NCI-H1436 treated with DMSO at 0.1 percent for 48 hours (cell line): ENCODE measurements at regions not wholly inside any gene's neighbourhood (a gene's known extent, or its start where the extent isn't known, plus 50 kb on each side); places are given as distances from the start of the nearest gene placed in this dataset.
"Not testable (repeated sequence)": the region's sequence is repeated elsewhere in the genome, so short reads cannot be mapped to it uniquely, and the experiment has no call there.

Experiments
- DNase-seq: peaks from one replicate; lab custom pipeline; 2025; lab: John Stamatoyannopoulos, UW

DNA sequence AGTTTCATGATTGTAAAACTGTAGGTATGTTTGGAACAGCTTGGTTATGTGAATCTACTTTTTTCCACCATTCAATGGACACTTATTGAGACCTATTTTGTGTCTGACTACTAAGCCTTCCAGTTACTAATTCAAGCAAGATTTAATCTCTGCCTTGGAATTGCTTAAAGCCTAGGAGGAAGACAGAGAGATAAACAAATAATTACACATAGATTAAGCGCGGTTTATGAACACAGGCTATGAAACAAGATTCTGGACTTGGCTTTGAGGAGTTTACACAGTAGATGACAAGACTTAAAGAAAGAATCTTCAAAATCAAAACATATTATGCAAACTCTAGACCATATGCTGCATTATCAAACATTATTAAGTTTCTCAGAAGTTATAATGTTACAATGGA is 340.4 kb downstream of the RASEF start:
- no peak for DNase-seq

DNA sequence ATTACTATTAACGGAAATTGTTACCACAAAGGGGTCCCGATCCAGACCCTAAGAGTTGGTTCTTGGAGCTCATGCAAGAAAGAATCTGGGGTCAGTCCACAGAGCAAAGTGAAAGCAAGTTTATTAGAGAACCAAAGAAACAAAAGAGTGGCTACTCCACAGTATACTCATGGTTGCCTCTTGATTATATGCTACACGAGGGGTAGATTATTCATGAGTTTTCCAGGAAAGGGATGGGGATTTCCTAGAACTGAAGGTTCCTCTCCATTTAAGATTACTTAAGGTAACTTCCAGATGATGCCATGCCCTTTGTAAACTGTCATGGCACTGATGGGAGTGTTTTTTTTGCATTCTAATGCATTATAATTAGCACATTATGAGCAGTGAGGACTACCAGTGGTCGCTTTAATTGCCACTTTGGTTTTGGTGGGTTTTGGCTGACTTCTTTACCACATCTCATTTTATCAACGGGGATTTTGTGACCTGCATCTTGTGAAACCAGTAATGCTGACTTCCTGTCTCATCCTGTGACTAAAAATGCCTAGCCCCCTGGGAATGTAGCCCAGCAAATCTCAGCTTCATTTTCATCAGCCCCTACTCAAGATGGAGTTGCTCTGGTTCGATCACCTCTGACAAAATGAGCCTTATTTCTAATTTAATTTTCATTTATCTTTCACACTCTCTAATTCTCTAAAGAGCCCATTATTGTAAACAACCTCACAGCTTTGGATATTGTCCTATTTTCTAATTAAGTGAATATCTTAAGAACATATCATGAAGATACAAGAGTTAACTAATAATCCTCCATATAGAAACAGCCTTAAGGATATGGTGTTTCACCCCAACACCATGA is 336.3 kb downstream of the RASEF start:
- DNase-seq: no peak

DNA sequence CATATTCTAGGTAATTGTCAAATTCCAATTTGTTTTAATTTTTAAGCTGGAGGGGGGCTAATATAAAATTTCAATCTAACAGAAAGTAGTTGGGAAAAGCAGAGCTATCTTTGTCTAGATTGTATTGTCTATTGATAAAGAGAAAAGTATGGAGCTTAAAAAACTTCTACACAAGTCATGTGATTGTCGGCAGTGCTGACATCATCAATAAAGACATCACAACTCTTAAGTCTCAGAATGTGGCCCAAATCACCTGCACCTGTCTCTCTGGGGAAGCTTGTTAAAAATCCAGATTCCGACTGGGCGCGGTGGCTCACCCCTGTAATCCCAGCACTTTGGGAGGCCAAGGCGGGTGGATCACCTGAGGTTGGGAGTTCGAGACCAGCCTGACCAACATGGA is 333.8 kb downstream of the RASEF start:
- DNase-seq: no peak

DNA sequence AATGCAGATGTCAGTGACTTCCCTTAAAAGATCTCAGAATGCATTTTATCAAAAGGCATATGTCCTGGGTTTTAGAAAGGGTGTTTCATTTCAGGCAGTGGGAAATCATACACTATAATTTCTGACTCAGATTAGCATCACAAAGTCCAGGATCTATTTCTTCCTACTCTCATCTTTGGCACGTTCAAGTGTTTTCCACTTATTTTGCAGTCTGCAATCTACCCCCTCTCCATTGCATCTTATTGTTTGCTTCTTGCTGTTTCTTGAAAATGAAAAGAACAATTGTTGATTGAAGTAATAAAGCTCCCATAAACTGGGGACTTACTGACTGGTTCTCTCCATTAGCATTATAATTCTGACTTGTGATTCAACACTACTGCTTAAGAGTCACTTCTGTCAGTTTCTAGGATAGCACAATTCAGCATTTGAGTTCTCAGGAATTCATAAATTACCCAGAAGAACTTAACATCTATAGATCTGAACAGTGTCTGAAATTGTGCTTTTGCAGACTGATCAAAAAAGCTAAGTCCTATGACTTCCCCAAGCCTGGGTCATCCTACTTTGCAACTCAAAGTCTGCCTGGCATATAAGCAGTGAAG is 332.9 kb downstream of the RASEF start:
- DNase-seq: no peak

DNA sequence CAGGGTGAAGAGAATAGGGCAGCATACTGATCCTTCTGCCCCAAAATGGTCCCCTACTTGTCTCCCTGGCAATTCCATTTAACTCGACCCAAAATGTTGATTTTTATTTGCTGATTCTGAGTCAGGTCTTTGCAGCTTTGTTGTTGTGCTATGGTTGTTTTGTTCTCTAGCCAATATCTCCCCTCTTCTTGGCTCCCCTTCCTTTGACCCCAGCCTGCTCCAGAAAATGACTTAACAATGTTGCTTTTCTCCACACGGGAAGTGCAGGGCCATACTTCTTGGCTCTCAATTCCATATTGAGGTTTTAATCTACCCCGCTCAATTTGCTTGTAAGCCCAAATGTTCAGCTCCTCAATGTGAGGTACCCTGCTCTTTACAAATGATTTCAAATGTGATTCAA is 330.0 kb downstream of the RASEF start:
- no peak for DNase-seq

DNA sequence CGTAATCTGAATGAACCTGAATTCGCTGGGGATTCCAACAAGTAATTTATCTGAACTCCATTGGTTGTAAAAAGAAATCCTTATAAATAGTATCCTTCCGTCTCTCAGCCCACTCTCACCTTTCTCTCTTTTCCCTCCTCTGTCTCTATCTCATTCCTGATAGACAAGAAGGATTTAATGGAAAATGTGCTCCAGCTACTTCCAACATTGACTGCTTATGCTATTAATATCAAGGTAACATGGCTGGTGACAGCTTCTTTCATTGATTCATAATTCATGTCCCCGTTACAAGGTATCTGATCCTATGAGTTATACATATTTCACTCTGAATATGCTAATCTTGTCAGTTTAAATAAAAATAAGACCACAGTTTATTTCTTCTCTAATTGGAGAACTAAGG is 326.8 kb downstream of the RASEF start:
- DNase-seq: no peak

DNA sequence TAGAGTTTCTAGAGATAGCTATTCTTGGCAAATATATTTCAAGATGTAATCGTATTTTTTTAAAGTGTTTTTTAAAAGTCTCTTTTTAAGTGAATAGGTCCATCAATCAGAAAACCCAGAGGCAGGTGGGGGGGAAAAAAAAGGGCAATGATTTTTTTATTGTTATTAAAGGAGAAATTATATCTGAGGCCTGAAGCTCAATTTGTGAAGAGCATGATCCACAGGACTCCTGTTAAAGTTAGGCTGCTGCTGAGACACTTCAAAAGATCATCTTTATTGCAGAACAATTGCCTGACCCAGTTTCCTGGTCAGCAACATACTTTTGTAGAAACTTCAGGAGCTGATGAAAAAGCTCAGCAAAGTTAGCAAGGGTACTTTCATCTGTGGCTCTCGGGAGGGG is 326.2 kb downstream of the RASEF start:
- no peak for DNase-seq

DNA sequence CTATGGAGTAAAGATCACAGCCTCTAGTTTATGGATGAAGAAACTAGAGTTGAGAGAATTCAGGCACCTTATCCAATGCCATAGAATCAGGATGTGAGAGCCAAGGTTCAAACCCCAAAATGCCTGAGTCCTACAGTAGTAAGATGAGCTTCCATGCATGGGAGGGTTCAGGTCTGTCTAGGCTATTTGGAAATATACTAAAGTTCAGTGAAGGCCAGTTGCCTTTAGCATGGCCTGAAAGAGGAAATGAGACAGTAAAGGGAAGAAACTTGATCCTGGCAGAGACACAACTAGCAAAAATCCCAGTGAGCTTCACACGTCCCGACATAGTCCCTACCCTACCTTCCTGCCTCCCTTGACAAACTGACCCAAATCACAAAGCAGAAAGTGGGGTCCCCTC is 317.0 kb downstream of the RASEF start:
- DNase-seq: no peak

DNA sequence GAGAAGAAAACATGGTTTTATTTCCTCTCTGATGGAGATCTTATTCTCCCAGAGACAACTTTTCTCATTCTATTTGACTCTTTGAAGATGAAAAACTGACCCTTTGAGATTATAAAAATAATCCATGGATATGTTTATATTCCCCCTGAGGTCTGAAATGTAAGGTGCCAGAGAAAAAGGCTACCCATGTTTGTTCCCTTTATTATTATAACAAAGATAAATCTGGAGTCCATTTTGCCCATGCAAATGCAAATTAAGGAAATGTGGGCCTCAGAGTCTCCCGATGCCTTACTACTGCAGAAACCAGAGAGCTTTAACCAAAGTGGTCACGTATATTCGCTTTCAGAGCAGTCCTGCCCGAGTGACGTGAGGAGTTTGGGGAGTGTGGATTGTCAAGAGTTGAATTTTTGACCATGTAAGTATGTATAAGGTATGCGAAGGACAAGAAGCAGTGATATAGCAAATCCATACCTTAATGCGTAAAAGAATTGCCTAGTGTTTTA is 312.5 kb downstream of the RASEF start:
- DNase-seq: no peak

DNA sequence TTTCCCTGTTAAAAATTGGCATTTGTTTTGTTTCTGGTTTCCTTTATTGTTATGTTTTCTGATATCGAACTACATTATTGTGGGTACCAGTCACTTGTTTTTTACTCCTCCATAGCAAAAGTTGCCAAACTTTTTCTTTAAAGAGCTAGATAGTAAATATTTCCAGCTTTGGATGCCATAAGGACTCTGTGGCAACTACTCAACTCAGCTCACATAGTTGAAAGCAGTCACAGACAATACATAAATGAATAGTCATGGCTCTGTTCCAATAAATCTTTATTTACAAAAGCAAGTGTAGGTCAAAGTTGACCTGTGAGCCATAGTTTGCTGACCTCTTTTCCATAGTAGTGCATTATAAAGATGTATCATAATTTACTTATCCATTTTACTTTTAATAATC is 305.0 kb downstream of the RASEF start:
- DNase-seq: no peak

DNA sequence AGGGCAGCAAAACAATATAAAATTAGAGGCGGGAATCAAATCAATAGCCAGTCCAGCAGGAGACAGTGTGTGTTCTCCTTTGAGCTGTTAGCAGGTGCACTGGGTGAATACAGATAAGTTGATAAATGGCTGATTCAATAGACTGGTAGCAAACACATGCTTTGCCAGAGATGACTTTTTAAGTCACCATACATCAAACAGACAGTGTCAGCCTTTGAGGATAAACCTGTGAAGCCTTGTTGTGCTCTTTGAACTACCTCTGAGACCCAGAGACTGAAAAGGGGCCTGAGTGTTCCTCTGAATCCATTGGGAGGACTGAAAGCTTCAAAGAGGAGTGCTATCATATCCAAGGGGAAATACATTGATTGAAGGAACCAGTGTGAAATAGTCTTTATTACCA is 301.9 kb downstream of the RASEF start:
- no peak for DNase-seq

DNA sequence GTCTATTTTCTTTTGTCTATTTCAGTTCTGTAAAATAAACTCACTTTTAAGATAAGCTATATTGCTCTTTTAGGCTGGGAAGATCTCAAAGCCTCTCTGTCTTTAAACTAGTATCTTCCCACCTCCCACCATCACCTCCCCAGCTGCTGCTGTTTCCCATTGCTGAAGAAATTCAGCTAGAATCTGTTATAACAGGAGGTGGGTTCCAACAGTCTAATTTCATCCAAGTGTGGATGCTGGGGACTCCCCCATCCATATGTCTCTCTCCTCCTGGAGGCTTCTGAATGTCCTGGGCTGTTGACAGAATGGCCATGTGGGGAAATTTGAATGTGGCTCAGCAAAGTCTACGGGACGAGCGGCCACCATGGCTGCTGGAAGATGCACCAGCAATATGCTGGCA is 301.0 kb downstream of the RASEF start:
- DNase-seq: no peak

DNA sequence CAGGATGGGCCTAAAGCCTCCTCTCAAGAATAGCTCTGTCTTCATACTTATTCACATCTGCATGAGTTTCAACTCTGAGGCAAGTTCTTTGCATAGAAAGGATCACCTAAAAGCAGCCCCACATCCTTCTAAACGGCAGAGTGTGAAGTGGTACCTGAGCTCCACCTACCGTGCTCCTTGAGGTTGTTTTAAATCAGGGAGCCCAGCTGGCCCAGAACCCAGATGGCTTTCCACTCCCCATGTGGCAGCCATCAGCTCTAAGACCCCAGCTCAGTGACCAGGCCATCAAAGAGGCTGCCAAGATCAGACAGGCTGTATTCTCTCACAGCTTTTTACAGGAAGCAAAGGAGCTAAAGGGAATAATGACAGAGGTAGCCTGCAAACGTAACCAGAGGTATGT is 299.3 kb downstream of the RASEF start:
- no peak for DNase-seq

DNA sequence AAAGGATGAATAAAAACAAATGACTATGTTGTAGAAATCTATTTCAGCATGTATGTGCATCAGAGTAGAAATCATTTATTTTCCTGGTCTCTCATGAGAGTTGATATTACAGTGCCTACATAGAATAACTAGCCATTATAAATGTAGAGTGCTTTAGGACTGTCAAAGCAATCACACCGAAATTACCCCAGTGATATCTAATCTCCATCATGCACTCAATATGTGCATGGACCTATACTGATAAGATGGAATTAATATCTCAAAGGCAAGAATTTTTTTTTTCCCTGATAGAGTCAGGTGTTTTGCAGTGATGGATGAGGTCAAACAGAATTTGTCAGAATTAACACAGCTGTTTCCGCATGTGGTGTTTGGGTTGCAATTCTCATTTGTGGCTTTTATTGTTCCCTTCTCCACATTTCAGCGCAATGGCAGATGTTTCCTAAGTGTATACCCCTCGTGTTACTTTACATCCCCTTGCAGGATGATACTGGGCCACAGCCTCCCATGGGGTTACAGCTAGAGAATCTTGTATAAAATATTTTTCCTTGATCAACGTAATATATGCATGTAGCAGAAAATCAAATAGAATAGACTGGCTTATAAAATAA is 298.8 kb downstream of the RASEF start:
- DNase-seq: no peak

DNA sequence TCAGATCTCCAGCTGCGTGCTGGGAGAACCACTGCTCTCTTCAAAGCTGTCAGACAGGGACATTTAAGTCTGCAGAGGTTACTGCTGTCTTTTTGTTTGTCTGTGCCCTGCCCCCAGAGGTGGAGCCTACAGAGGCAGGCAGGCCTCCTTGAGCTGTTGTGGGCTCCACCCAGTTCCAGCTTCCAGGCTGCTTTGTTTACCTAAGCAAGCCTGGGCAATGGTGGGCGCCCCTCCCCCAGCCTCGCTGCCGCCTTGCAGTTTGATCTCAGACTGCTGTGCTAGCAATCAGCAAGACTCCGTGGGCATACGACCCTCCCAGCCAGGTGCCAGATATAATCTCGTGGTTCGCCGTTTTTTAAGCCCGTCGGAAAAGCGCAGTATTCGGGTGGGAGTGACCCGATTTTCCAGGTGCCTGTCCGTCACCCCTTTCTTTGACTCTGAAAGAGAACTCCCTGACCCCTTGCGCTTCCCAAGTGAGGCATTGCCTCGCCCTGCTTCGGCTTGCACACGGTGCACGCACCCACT is 288.2 kb downstream of the RASEF start:
- not testable (repeated sequence) for DNase-seq

DNA sequence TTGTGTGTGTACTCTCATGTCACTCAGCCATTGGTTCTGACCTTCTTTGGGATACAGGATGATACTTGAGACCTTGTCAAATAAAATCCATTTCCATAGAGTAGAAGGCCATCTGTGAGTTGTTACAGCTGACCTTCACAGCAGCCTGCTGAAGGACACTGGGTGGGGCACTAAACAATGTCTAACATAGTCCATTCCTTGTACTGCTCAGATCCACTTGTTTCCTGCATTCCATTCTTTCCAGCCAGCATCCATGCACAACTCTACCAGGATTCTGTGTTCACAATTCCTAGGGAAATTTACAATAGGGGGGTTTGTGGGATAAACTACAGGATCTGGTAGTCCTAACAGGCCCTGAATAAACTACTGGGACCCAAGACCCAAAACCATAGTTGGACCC is 286.4 kb downstream of the RASEF start:
- DNase-seq: no peak

DNA sequence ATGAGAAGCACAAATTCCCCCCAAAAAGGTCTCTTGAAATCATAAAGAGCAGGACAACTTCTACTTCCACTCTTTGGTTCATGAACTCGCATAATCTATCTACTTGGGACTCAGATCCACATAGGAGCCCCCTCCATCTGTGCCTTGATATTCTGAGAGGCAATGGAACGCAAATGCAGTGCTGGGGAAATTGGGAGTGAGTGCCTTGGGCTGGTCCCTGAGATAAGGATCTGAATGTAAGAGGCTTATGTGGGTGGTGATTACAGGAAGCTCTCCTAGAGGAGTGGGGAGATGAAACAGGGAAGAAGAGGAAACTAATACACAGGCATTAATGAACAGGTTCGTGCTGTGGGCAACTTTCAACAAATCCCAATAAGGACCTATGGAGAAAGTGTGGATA is 285.6 kb downstream of the RASEF start:
- DNase-seq: no peak

DNA sequence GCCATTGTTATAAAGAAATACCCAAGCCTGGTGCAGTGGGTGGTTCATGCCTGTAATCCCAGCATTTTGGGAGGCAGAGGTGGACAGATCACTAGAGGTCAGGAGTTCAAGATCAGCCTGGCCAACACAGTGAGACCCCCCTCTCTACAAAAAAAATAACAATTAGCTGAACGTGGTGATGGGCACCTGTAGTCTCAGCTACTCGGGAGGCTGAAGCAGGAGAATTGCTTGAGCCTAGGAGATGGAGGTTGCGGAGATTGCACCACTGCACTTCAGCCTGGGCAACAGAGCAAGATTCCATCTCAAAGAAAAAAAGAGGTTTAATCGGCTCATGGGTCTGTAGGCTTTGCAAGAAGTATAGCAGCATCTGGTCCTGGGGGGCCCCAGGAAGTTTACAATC is 284.0 kb downstream of the RASEF start:
- DNase-seq: not testable (repeated sequence)

DNA sequence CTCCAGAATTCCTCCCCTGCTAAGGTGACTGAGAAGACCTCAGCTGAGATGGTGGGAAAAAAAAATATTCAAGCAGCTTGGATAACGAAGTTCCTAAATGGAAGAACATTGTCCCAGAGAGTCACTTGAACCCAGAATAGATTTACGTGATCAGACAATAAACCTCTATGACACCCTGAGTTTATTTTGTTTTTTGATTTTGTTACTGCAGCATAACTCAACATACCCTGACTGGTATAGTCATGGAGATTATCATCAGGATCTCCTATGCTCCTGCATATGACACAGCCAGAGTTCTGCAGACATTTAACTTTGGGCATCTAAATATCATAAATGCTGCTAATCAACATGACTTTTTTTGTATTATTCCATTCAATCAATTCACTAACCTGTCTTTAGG is 282.9 kb downstream of the RASEF start:
- DNase-seq: no peak

DNA sequence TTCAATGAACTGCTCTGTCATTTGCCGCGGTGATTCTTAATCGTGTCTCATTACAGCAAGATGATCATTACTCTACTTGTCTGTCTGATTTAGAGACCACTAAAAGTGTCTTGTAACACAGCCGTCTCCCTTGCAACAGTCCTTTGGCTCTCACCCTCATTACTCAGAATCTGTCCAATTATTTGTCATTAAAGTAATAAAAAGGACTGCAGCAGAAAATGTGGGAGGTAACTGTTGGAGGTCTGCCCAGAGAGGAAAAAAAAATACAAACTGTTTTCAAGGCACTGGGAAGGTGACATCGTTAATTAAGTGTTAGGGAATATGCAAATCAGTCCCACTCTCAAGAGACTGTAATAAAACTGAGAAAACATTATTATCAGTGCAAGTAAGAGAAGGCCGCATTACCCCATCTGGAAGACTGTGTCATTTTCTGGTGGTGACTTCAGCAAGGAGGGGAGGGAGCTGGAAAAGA is 281.0 kb downstream of the RASEF start:
- DNase-seq: no peak

DNA sequence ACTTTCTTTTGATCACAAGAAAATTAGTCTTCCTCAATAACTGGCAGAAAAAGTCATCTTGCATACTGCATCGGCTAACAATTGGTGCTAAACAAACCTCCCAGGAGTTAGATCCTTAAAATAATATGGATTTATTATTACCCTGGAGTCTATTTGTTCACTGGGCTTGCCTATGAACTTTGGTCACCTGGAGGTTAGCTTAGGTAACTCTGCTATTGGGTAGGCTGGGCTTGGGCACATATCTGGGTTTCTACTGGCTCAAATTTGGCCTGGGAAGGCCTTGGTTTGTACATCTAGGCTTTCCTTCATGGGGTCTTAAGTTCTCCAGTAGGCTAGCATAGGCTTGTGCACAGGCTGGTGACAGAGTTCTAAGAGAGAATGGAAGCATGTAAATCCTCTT is 279.9 kb downstream of the RASEF start:
- no peak for DNase-seq

DNA sequence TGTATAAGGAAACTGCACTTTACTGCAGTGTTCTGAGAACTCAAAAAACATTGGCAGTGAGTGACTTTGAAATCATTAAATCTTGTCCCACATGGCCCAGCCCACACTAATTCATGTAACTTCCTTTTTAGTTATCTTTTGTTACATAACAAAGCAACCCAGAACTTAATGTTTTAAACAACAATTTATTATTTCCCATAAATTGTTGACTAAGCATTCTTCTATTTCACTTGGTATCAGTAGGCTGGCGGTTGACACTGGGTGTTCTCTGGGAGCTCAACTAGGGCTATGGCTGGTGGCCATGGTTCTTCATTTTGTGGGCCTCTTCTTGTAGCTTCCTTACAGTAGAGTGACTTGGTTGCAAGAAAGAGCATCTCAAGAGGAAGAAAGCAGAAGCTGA is 278.4 kb downstream of the RASEF start:
- no peak for DNase-seq
